ENCODE measurements at regions not wholly inside any gene's neighbourhood (a gene's known extent, or its start where the extent isn't known, plus 50 kb on each side); places are given as distances from the start of the nearest gene placed in this dataset.

DNA sequence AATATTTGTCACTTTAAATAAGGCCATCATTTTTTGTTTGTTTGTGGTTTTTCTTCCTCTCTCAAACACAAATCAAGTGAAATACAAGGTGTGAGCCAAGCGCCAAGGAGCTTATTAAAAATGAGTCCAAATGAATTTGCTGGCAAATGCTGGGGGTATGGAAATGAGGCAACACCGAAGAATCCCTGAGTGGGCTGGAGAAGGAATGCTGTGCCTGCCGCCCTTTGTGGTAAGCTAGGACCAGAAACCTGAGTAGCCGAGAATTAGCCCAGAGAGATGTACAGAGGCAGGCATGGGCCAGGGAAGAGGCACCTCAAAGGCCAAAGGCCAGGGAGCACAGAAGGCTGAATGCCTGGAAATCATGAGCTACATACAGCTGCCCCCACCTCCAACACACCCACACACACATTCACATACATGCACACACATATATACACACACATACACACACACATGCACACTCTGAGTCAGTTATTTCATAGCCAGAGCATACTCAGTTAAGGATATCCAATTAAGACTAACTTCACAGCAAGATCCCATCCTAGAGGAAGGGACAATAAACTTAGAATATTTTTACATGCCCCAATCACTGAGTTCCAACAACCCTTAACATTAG, 266.1 kb upstream of the DYNLRB2 start:
- TF ChIP-seq, protein P1, sequence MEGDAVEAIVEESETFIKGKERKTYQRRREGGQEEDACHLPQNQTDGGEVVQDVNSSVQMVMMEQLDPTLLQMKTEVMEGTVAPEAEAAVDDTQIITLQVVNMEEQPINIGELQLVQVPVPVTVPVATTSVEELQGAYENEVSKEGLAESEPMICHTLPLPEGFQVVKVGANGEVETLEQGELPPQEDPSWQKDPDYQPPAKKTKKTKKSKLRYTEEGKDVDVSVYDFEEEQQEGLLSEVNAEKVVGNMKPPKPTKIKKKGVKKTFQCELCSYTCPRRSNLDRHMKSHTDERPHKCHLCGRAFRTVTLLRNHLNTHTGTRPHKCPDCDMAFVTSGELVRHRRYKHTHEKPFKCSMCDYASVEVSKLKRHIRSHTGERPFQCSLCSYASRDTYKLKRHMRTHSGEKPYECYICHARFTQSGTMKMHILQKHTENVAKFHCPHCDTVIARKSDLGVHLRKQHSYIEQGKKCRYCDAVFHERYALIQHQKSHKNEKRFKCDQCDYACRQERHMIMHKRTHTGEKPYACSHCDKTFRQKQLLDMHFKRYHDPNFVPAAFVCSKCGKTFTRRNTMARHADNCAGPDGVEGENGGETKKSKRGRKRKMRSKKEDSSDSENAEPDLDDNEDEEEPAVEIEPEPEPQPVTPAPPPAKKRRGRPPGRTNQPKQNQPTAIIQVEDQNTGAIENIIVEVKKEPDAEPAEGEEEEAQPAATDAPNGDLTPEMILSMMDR (IDR thresholded peaks at IDR 0.05; ENCODE audit: unreplicated experiment in 3 of 3): no peak
- Mint-ChIP-seq H3K9me3 (no peaks in the 10 kb centered on the region), H3K27ac (no peak overlapping the region), H3K36me3 (ENCODE audit: low read depth) (no peaks in the 10 kb centered on the region), H3K27me3 (ENCODE audit: low read depth) (peaks cover 10% of the 10 kb centered on the region), H3K4me3 (no peak overlapping the region), H3K4me1 (peaks cover 23% of the 10 kb centered on the region)

DNA sequence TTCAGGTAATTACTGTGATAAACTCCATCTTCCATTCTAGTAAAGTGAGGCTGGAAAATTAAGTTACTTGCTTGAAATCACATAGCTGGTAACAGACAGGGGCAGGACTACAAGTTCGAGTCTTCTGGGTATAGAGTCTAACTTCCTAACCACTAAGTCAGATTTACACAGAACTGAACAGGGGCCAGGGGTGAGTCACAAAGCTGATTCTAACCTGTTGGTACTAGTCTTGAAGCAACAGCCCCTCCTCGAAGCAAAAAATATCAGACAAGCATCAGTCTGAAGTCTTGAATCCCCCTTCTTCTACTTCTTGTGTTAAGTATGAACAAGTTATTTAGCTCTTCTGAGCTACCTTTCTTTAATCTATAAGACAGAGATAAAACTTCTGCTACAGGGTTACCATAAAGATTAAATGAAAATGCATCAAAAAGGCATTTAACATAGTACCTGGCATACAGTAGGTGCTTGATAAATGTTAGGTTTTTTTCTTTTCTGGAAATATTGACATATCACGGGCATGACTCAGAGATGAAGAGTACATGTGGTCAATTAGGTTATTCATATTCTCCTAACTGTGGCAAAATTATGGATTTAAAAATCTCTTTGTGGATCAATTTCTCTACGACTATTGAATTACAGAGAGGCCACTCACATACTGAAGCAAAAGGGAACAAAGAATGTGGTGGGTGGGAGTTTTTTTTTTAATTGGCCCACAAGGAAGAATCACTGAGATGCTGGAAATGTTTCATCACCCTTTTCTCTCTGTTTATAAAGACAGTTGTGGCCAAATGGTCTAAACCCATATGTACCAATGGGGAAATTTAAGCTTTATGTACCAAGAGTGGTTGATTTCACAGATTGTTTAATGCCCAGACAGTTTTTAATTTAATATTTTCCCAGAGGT, 266.9 kb upstream of the DYNLRB2 start:
- Mint-ChIP-seq H3K4me3 (no peak overlapping the region), H3K27ac (no peak overlapping the region), H3K9me3 (no peaks in the 10 kb centered on the region), H3K4me1 (peaks cover 15% of the 10 kb centered on the region), H3K27me3 (ENCODE audit: low read depth) (peaks cover 10% of the 10 kb centered on the region), H3K36me3 (ENCODE audit: low read depth) (no peaks in the 10 kb centered on the region)
- TF ChIP-seq, protein P1 (IDR thresholded peaks at IDR 0.05; ENCODE audit: unreplicated experiment in 3 of 3): no peak

DNA sequence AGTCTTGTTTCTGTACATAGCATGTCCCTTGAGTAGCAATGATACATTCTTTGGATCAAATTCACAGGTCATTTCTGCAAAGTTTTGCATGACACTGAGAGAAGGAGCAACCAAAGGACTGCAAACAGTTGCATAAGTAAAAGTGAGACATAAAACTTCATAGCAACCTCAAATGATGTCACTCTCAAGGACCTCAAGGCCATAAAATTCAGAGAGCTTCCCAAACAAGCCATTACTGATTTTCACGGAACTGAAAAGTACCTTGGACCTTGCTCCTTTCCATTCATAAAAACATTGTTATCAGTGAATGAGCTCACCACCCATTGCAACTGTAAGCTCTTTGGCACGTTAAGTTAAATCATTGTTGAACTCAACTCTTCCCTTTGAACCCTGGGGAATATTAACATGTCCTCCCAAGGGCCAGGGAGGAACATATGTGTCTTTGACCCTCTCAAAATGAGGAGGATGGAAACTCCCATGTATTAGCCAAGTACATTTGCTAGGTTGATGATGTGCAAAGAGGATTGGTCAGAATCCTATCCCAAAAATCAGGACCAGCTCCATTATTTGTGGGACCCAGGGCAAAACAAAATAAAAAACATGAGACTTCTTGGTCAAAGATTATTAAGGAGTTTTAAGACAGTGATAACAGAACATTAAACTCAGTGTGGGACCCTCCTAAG, 275.0 kb upstream of the DYNLRB2 start:
- TF ChIP-seq, protein P1 (IDR thresholded peaks at IDR 0.05; ENCODE audit: unreplicated experiment in 3 of 3): no peak
- H3K9me3 Mint-ChIP-seq: no peaks in the 10 kb centered on the region
- no peaks in the 10 kb centered on the region for H3K27me3 Mint-ChIP-seq (ENCODE audit: low read depth)
- peak overlapping the region; percentile 16 to 85 (median 35) for H3K27ac Mint-ChIP-seq
- peaks cover 37% of the 10 kb centered on the region for H3K4me1 Mint-ChIP-seq
- no peak overlapping the region for H3K4me3 Mint-ChIP-seq
- H3K36me3 Mint-ChIP-seq (ENCODE audit: low read depth): no peaks in the 10 kb centered on the region

DNA sequence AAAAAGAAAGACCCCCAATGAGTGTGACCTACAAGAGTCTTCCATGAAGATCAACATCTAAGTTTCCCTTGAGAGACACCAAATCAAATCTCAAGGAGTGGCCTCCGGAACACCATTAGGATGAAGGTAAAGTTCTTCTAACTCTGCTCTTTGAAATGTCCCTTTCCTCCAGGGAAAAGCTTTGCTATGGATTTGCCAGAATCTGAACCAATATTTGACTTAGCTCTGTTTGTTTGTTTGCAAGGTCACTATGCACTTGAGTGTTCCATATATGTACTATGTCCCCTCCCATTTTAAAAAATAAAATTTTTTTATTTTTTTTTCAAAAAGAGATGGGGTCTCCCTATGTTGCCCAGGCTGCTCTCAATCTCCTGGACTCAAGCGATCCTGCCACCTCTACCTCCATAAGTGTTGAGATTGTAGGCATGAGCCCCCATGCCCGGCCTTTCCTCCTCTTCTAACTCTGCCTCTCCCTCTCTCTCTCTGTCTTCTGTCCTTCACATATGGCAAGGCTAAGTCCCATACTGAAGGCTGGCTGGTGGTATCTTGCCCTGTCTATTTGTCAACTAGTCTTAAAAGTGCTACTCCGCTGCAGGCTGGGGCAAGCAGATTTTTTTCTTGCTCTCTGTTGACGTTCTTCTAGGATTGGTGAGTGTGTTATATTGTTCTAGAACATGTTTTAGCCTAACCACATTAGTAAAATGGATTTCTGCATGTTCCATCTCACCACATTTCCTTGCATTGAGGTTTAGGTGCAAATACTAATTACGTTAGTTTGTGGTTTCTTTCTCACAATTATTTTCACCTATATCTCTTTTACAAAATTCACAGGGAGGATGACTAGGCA, 276.7 kb upstream of the DYNLRB2 start:
- Mint-ChIP-seq H3K36me3 (ENCODE audit: low read depth) (no peaks in the 10 kb centered on the region), H3K27me3 (ENCODE audit: low read depth) (no peaks in the 10 kb centered on the region), H3K27ac (peak overlapping the region in 2 of 3 experiments; percentile 12 to 73), H3K4me3 (no peak overlapping the region), H3K9me3 (no peaks in the 10 kb centered on the region), H3K4me1 (peaks cover 49% of the 10 kb centered on the region)
- TF ChIP-seq, protein P1 (IDR thresholded peaks at IDR 0.05; ENCODE audit: unreplicated experiment in 3 of 3): no peak

DNA sequence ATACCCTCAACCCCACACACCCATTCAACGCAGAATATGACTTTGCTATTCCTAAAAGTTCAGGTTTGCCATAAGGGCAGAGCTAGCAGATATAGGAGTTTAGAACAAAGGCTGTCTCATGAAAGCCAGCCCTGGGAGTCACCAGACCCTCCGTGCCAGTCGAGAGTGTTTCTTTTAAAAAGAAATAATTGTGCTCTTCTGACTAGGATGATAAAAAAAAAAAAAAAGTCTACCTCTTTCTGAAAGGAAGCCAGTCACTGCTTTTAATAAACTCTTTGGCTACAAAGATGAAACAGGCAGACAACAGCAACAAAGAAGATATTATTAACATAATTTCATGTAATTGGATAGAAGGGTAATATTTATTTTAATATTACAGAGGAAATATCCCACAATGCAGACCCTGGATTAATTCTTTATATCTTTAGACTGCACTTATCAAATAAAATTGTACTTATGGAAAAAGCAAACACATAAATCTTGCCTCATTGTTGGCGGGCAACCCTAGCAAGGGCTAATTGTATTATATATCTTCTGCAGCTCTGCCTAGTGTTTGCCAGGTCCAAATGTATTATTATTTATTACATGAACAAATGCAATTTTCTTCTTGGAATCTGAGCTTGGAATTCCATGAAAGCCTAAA, 277.5 kb upstream of the DYNLRB2 start:
- Mint-ChIP-seq H3K4me3 (no peak overlapping the region), H3K4me1 (peaks cover 49% of the 10 kb centered on the region), H3K27ac (peak overlapping the region in 2 of 3 experiments; percentile 59 to 62), H3K27me3 (ENCODE audit: low read depth) (no peaks in the 10 kb centered on the region), H3K9me3 (no peaks in the 10 kb centered on the region), H3K36me3 (ENCODE audit: low read depth) (no peaks in the 10 kb centered on the region)
- TF ChIP-seq, protein P1 (IDR thresholded peaks at IDR 0.05; ENCODE audit: unreplicated experiment in 3 of 3): no peak

Measured in nephron (organoid).